ENCODE measurements at regions not wholly inside any gene's neighbourhood (a gene's known extent, or its start where the extent isn't known, plus 50 kb on each side); places are given as distances from the start of the nearest gene placed in this dataset.

- no peak for TF ChIP-seq CTCF (conservative IDR thresholded peaks at IDR 0.05; ENCODE audit: low read length)
- TF ChIP-seq EZH2phosphoT487 (IDR thresholded peaks at IDR 0.05; ENCODE audit: borderline replicate concordance), result no peak
Measured at GRCh38 chr11:127997594-127997993, 589.8 kb downstream of the ETS1 start.
